GM21381 (cell line): ENCODE measurements at regions not wholly inside any gene's neighbourhood (a gene's known extent, or its start where the extent isn't known, plus 50 kb on each side); places are given as distances from the start of the nearest gene placed in this dataset.
A peak's percentile ranks its signal among the peaks of the same experiment; 100 is the strongest.
"Not testable (repeated sequence)": the region's sequence is repeated elsewhere in the genome, so short reads cannot be mapped to it uniquely, and the experiment has no call there.

Experiments
- ATAC-seq: cut with Tn5 transposase; IDR thresholded peaks from one replicate; pipeline ENCODE4 v1.9.1; 2021; ENCODE audit warnings: mild to moderate bottlenecking, moderate library complexity; ENCODE audit not compliant: unreplicated experiment

- ATAC-seq: no peak
Measured at GRCh38 chr10:18735711-18736110, 76.5 kb downstream of the ARL5B start.

GRCh38 chr10:18737236-18737635 is 78.0 kb downstream of the ARL5B start:
- ATAC-seq: no peak

- ATAC-seq: no peak
Measured at GRCh38 chr10:18737841-18738240, 78.6 kb downstream of the ARL5B start.

GRCh38 chr10:18738835-18739234 is 79.6 kb downstream of the ARL5B start:
- ATAC-seq: no peak

- ATAC-seq: no peak
Measured at GRCh38 chr10:18743926-18744325, 84.7 kb downstream of the ARL5B start.

- ATAC-seq: no peak
Measured at GRCh38 chr10:18753312-18753895, 94.2 kb downstream of the ARL5B start.

GRCh38 chr10:18759575-18759974 is 100.3 kb downstream of the ARL5B start:
- ATAC-seq: peak; percentile 82

GRCh38 chr10:18760836-18761235 is 101.6 kb downstream of the ARL5B start:
- ATAC-seq: no peak

- ATAC-seq: no peak
Measured at GRCh38 chr10:18767981-18768380, 108.8 kb downstream of the ARL5B start.

GRCh38 chr10:18773180-18773579 is 113.9 kb downstream of the ARL5B start:
- no peak for ATAC-seq

- no peak for ATAC-seq
Measured at GRCh38 chr10:18777258-18777657, 118.0 kb downstream of the ARL5B start.

- no peak for ATAC-seq
Measured at GRCh38 chr10:18786478-18786877, 127.2 kb downstream of the ARL5B start.

GRCh38 chr10:18793951-18794350 is 134.7 kb downstream of the ARL5B start:
- no peak for ATAC-seq

- no peak for ATAC-seq
Measured at GRCh38 chr10:18795549-18795948, 136.3 kb downstream of the ARL5B start.

GRCh38 chr10:18797286-18797685 is 138.1 kb downstream of the ARL5B start:
- no peak for ATAC-seq

- ATAC-seq: no peak
Measured at GRCh38 chr10:18822156-18822555, 162.9 kb downstream of the ARL5B start.

- ATAC-seq: no peak
Measured at GRCh38 chr10:18829259-18829658, 170.0 kb downstream of the ARL5B start.

- ATAC-seq: no peak
Measured at GRCh38 chr10:18830277-18830676, 171.0 kb downstream of the ARL5B start.

GRCh38 chr10:18856623-18857022 is 192.0 kb upstream of the MALRD1 start:
- ATAC-seq: not testable (repeated sequence)

- no peak for ATAC-seq
Measured at GRCh38 chr10:18859659-18860058, 188.9 kb upstream of the MALRD1 start.

GRCh38 chr10:18860186-18860585 is 188.4 kb upstream of the MALRD1 start:
- no peak for ATAC-seq

GRCh38 chr10:18860631-18861240 is 187.9 kb upstream of the MALRD1 start:
- no peak for ATAC-seq

- ATAC-seq: no peak
Measured at GRCh38 chr10:18861382-18861781, 187.2 kb upstream of the MALRD1 start.
